ENCODE measurements at regions not wholly inside any gene's neighbourhood (a gene's known extent, or its start where the extent isn't known, plus 50 kb on each side); places are given as distances from the start of the nearest gene placed in this dataset.
"Not testable (repeated sequence)": the region's sequence is repeated elsewhere in the genome, so short reads cannot be mapped to it uniquely, and the experiment has no call there.

- H3K4me3 ChIP-seq (ENCODE audit: low read length) = no peak overlapping the region
- no peaks in the 10 kb centered on the region for H3K27me3 ChIP-seq (replicated peaks; ENCODE audit: control insufficient read depth, insufficient read depth, low read length)
- H3K36me3 ChIP-seq (ENCODE audit: control insufficient read depth, insufficient read depth, low read length, severe bottlenecking) = no peaks in the 10 kb centered on the region
- no peaks in the 10 kb centered on the region for H3K9me3 ChIP-seq (ENCODE audit: control insufficient read depth, low read length)
- no peak for DNase-seq (ENCODE audit: low read depth)
- H3K4me1 ChIP-seq (ENCODE audit: control insufficient read depth, insufficient read depth, low read length) = no peaks in the 10 kb centered on the region
- H3K9ac ChIP-seq (ENCODE audit: low read length) = no peak overlapping the region
Observed at GRCh38 chr5:9728261-9728660, 98.1 kb upstream of the TAS2R1 start.

GRCh38 chr5:9726931-9727330 is 96.8 kb upstream of the TAS2R1 start:
- H3K9ac ChIP-seq (ENCODE audit: low read length) = no peak overlapping the region
- no peak overlapping the region for H3K4me3 ChIP-seq (ENCODE audit: low read length)
- H3K27me3 ChIP-seq (replicated peaks; ENCODE audit: control insufficient read depth, insufficient read depth, low read length) = no peaks in the 10 kb centered on the region
- DNase-seq (ENCODE audit: low read depth) = no peak
- no peaks in the 10 kb centered on the region for H3K9me3 ChIP-seq (ENCODE audit: control insufficient read depth, low read length)
- H3K36me3 ChIP-seq (ENCODE audit: control insufficient read depth, insufficient read depth, low read length, severe bottlenecking) = no peaks in the 10 kb centered on the region
- H3K4me1 ChIP-seq (ENCODE audit: control insufficient read depth, insufficient read depth, low read length) = no peaks in the 10 kb centered on the region

GRCh38 chr5:9725265-9725664 is 95.1 kb upstream of the TAS2R1 start:
- H3K9ac ChIP-seq (ENCODE audit: low read length); H3K9me3 ChIP-seq (ENCODE audit: control insufficient read depth, low read length); H3K36me3 ChIP-seq (ENCODE audit: control insufficient read depth, insufficient read depth, low read length, severe bottlenecking); H3K27me3 ChIP-seq (replicated peaks; ENCODE audit: control insufficient read depth, insufficient read depth, low read length); H3K4me1 ChIP-seq (ENCODE audit: control insufficient read depth, insufficient read depth, low read length); DNase-seq (ENCODE audit: low read depth); H3K4me3 ChIP-seq (ENCODE audit: low read length): not testable (repeated sequence)

- Histone ChIP-seq H3K9me3 (ENCODE audit: control insufficient read depth, low read length) (no peaks in the 10 kb centered on the region), H3K27me3 (replicated peaks; ENCODE audit: control insufficient read depth, insufficient read depth, low read length) (no peaks in the 10 kb centered on the region), H3K4me1 (ENCODE audit: control insufficient read depth, insufficient read depth, low read length) (no peaks in the 10 kb centered on the region), H3K4me3 (ENCODE audit: low read length) (no peak overlapping the region), H3K36me3 (ENCODE audit: control insufficient read depth, insufficient read depth, low read length, severe bottlenecking) (no peaks in the 10 kb centered on the region), H3K9ac (ENCODE audit: low read length) (no peak overlapping the region)
- no peak for DNase-seq (ENCODE audit: low read depth)
Observed at GRCh38 chr5:9724707-9725106, 94.6 kb upstream of the TAS2R1 start.

GRCh38 chr5:9722601-9723180 is 92.5 kb upstream of the TAS2R1 start:
- Histone ChIP-seq H3K4me3 (ENCODE audit: low read length) (no peak overlapping the region), H3K36me3 (ENCODE audit: control insufficient read depth, insufficient read depth, low read length, severe bottlenecking) (no peaks in the 10 kb centered on the region), H3K27me3 (replicated peaks; ENCODE audit: control insufficient read depth, insufficient read depth, low read length) (no peaks in the 10 kb centered on the region), H3K9me3 (ENCODE audit: control insufficient read depth, low read length) (no peaks in the 10 kb centered on the region), H3K4me1 (ENCODE audit: control insufficient read depth, insufficient read depth, low read length) (no peaks in the 10 kb centered on the region), H3K9ac (ENCODE audit: low read length) (no peak overlapping the region)
- no peak for DNase-seq (ENCODE audit: low read depth)

- no peak for DNase-seq (ENCODE audit: low read depth)
- Histone ChIP-seq H3K36me3 (ENCODE audit: control insufficient read depth, insufficient read depth, low read length, severe bottlenecking) (no peaks in the 10 kb centered on the region), H3K9ac (ENCODE audit: low read length) (no peak overlapping the region), H3K27me3 (replicated peaks; ENCODE audit: control insufficient read depth, insufficient read depth, low read length) (no peaks in the 10 kb centered on the region), H3K9me3 (ENCODE audit: control insufficient read depth, low read length) (no peaks in the 10 kb centered on the region), H3K4me3 (ENCODE audit: low read length) (no peak overlapping the region), H3K4me1 (ENCODE audit: control insufficient read depth, insufficient read depth, low read length) (no peaks in the 10 kb centered on the region)
Observed at GRCh38 chr5:9721161-9721560, 91.0 kb upstream of the TAS2R1 start.

GRCh38 chr5:9720361-9720760 is 90.2 kb upstream of the TAS2R1 start:
- Histone ChIP-seq H3K9ac (ENCODE audit: low read length) (no peak overlapping the region), H3K36me3 (ENCODE audit: control insufficient read depth, insufficient read depth, low read length, severe bottlenecking) (no peaks in the 10 kb centered on the region), H3K27me3 (replicated peaks; ENCODE audit: control insufficient read depth, insufficient read depth, low read length) (no peaks in the 10 kb centered on the region), H3K9me3 (ENCODE audit: control insufficient read depth, low read length) (no peaks in the 10 kb centered on the region), H3K4me1 (ENCODE audit: control insufficient read depth, insufficient read depth, low read length) (no peaks in the 10 kb centered on the region), H3K4me3 (ENCODE audit: low read length) (no peak overlapping the region)
- no peak for DNase-seq (ENCODE audit: low read depth)

GRCh38 chr5:9716838-9717281 is 86.7 kb upstream of the TAS2R1 start:
- H3K9me3 ChIP-seq (ENCODE audit: control insufficient read depth, low read length) = no peaks in the 10 kb centered on the region
- DNase-seq (ENCODE audit: low read depth) = peak; percentile 56
- H3K4me1 ChIP-seq (ENCODE audit: control insufficient read depth, insufficient read depth, low read length) = no peaks in the 10 kb centered on the region

GRCh38 chr5:9715891-9716335 is 85.8 kb upstream of the TAS2R1 start:
- Histone ChIP-seq H3K4me1 (ENCODE audit: control insufficient read depth, insufficient read depth, low read length) (no peaks in the 10 kb centered on the region), H3K4me3 (ENCODE audit: low read length) (no peak overlapping the region), H3K9me3 (ENCODE audit: control insufficient read depth, low read length) (no peaks in the 10 kb centered on the region), H3K36me3 (ENCODE audit: control insufficient read depth, insufficient read depth, low read length, severe bottlenecking) (no peaks in the 10 kb centered on the region), H3K27me3 (replicated peaks; ENCODE audit: control insufficient read depth, insufficient read depth, low read length) (peaks cover 19% of the 10 kb centered on the region), H3K9ac (ENCODE audit: low read length) (no peak overlapping the region)
- DNase-seq (ENCODE audit: low read depth) = peak; percentile 29

More at GRCh38 chr5:9716838-9717281, 86.7 kb upstream of the TAS2R1 start:
- Histone ChIP-seq H3K27me3 (replicated peaks; ENCODE audit: control insufficient read depth, insufficient read depth, low read length) (peaks cover 19% of the 10 kb centered on the region), H3K36me3 (ENCODE audit: control insufficient read depth, insufficient read depth, low read length, severe bottlenecking) (no peaks in the 10 kb centered on the region), H3K9ac (ENCODE audit: low read length) (no peak overlapping the region), H3K4me3 (ENCODE audit: low read length) (no peak overlapping the region)

GRCh38 chr5:9713959-9714586 is 83.9 kb upstream of the TAS2R1 start:
- Histone ChIP-seq H3K9me3 (ENCODE audit: control insufficient read depth, low read length) (no peaks in the 10 kb centered on the region), H3K4me3 (ENCODE audit: low read length) (no peak overlapping the region), H3K4me1 (ENCODE audit: control insufficient read depth, insufficient read depth, low read length) (no peaks in the 10 kb centered on the region), H3K9ac (ENCODE audit: low read length) (no peak overlapping the region), H3K27me3 (replicated peaks; ENCODE audit: control insufficient read depth, insufficient read depth, low read length) (peaks cover 19% of the 10 kb centered on the region), H3K36me3 (ENCODE audit: control insufficient read depth, insufficient read depth, low read length, severe bottlenecking) (no peaks in the 10 kb centered on the region)
- no peak for DNase-seq (ENCODE audit: low read depth)

GRCh38 chr5:9713356-9713755 is 83.2 kb upstream of the TAS2R1 start:
- Histone ChIP-seq H3K9me3 (ENCODE audit: control insufficient read depth, low read length) (no peaks in the 10 kb centered on the region), H3K4me1 (ENCODE audit: control insufficient read depth, insufficient read depth, low read length) (no peaks in the 10 kb centered on the region), H3K4me3 (ENCODE audit: low read length) (no peak overlapping the region), H3K36me3 (ENCODE audit: control insufficient read depth, insufficient read depth, low read length, severe bottlenecking) (no peaks in the 10 kb centered on the region), H3K9ac (ENCODE audit: low read length) (no peak overlapping the region), H3K27me3 (replicated peaks; ENCODE audit: control insufficient read depth, insufficient read depth, low read length) (peaks cover 19% of the 10 kb centered on the region)
- DNase-seq (ENCODE audit: low read depth) = no peak

GRCh38 chr5:9712911-9713310 is 82.8 kb upstream of the TAS2R1 start:
- H3K4me1 ChIP-seq (ENCODE audit: control insufficient read depth, insufficient read depth, low read length) = no peaks in the 10 kb centered on the region
- no peaks in the 10 kb centered on the region for H3K36me3 ChIP-seq (ENCODE audit: control insufficient read depth, insufficient read depth, low read length, severe bottlenecking)
- H3K9me3 ChIP-seq (ENCODE audit: control insufficient read depth, low read length) = no peaks in the 10 kb centered on the region
- H3K9ac ChIP-seq (ENCODE audit: low read length) = no peak overlapping the region
- no peak overlapping the region for H3K4me3 ChIP-seq (ENCODE audit: low read length)
- no peak for DNase-seq (ENCODE audit: low read depth)
- H3K27me3 ChIP-seq (replicated peaks; ENCODE audit: control insufficient read depth, insufficient read depth, low read length) = peaks cover 19% of the 10 kb centered on the region
